Skeletal muscle satellite cell (primary cell): ENCODE measurements at regions not wholly inside any gene's neighbourhood (a gene's known extent, or its start where the extent isn't known, plus 50 kb on each side); places are given as distances from the start of the nearest gene placed in this dataset.

Experiments
- H3K27me3 ChIP-seq: 2 replicates; pipeline ENCODE4 v1.7.0; 2013; ENCODE audit warnings: low read length; ENCODE audit not compliant: control insufficient read depth, insufficient read depth
- H3K36me3 ChIP-seq: 2 replicates; pipeline ENCODE4 v1.7.0; 2013; ENCODE audit warnings: mild to moderate bottlenecking, control low read depth, low read length; ENCODE audit not compliant: insufficient read depth
- H3K4me1 ChIP-seq: 2 replicates; pipeline ENCODE4 v1.7.0; 2013; ENCODE audit warnings: low read length; ENCODE audit not compliant: control insufficient read depth, insufficient read depth
- H3K4me2 ChIP-seq: 2 replicates; pipeline ENCODE4 v1.7.0; 2013; ENCODE audit warnings: mild to moderate bottlenecking, low read length
- H3K4me3 ChIP-seq: 2 replicates; pipeline ENCODE4 v1.7.0; 2013; ENCODE audit warnings: low read length
- H3K9ac ChIP-seq: 2 replicates; pipeline ENCODE4 v1.7.0; 2013; ENCODE audit warnings: mild to moderate bottlenecking, low read depth, low read length, moderate library complexity
- H3K9me3 ChIP-seq: replicated peaks from 2 replicates; pipeline ENCODE4 v1.7.0; 2013; ENCODE audit warnings: mild to moderate bottlenecking, control low read depth, low read length

- H3K9ac ChIP-seq, result no peak overlapping the region
Measured at GRCh38 chr2:120497261-120497977, 151.5 kb downstream of the INHBB start.

GRCh38 chr2:120498121-120498520 is 152.2 kb downstream of the INHBB start:
- H3K9me3 ChIP-seq, result no peaks in the 10 kb centered on the region
- no peaks in the 10 kb centered on the region for H3K4me1 ChIP-seq
- H3K36me3 ChIP-seq, result no peaks in the 10 kb centered on the region
- no peak overlapping the region for H3K9ac ChIP-seq
- peaks cover 25% of the 10 kb centered on the region for H3K27me3 ChIP-seq
- H3K4me3 ChIP-seq, result no peak overlapping the region
- H3K4me2 ChIP-seq, result no peak overlapping the region

More at GRCh38 chr2:120497261-120497977, 151.5 kb downstream of the INHBB start:
- H3K4me3 ChIP-seq, result no peak overlapping the region
- no peaks in the 10 kb centered on the region for H3K9me3 ChIP-seq
- no peaks in the 10 kb centered on the region for H3K36me3 ChIP-seq
- no peak overlapping the region for H3K4me2 ChIP-seq
- no peaks in the 10 kb centered on the region for H3K4me1 ChIP-seq
- H3K27me3 ChIP-seq, result peaks cover 25% of the 10 kb centered on the region

- H3K27me3 ChIP-seq, result peaks cover 25% of the 10 kb centered on the region
- no peaks in the 10 kb centered on the region for H3K36me3 ChIP-seq
- H3K9me3 ChIP-seq, result no peaks in the 10 kb centered on the region
- H3K9ac ChIP-seq, result no peak overlapping the region
- H3K4me1 ChIP-seq, result peaks cover 1% of the 10 kb centered on the region
- no peak overlapping the region for H3K4me3 ChIP-seq
- no peak overlapping the region for H3K4me2 ChIP-seq
Measured at GRCh38 chr2:120498576-120499394, 152.8 kb downstream of the INHBB start.

- Histone ChIP-seq H3K36me3 (no peaks in the 10 kb centered on the region), H3K4me2 (no peak overlapping the region), H3K9me3 (no peaks in the 10 kb centered on the region), H3K9ac (no peak overlapping the region), H3K4me3 (no peak overlapping the region), H3K27me3 (peaks cover 25% of the 10 kb centered on the region), H3K4me1 (peaks cover 10% of the 10 kb centered on the region)
Measured at GRCh38 chr2:120499784-120500495, 154.0 kb downstream of the INHBB start.

- Histone ChIP-seq H3K36me3 (no peaks in the 10 kb centered on the region), H3K9ac (no peak overlapping the region), H3K4me3 (no peak overlapping the region), H3K9me3 (no peaks in the 10 kb centered on the region), H3K27me3 (peaks cover 25% of the 10 kb centered on the region), H3K4me1 (peaks cover 10% of the 10 kb centered on the region), H3K4me2 (no peak overlapping the region)
Measured at GRCh38 chr2:120501591-120501990, 155.7 kb downstream of the INHBB start.

GRCh38 chr2:120502357-120502756 is 156.4 kb downstream of the INHBB start:
- H3K9ac ChIP-seq, result no peak overlapping the region
- no peak overlapping the region for H3K4me3 ChIP-seq
- H3K4me1 ChIP-seq, result peaks cover 10% of the 10 kb centered on the region
- H3K4me2 ChIP-seq, result no peak overlapping the region
- H3K27me3 ChIP-seq, result peaks cover 26% of the 10 kb centered on the region
- no peaks in the 10 kb centered on the region for H3K36me3 ChIP-seq
- no peaks in the 10 kb centered on the region for H3K9me3 ChIP-seq

- H3K36me3 ChIP-seq, result no peaks in the 10 kb centered on the region
- peaks cover 24% of the 10 kb centered on the region for H3K27me3 ChIP-seq
- no peak overlapping the region for H3K4me3 ChIP-seq
- H3K4me1 ChIP-seq, result peaks cover 10% of the 10 kb centered on the region
- no peak overlapping the region for H3K9ac ChIP-seq
- no peaks in the 10 kb centered on the region for H3K9me3 ChIP-seq
- no peak overlapping the region for H3K4me2 ChIP-seq
Measured at GRCh38 chr2:120502761-120503160, 156.8 kb downstream of the INHBB start.

- H3K36me3 ChIP-seq, result no peaks in the 10 kb centered on the region
- H3K4me3 ChIP-seq, result no peak overlapping the region
- peaks cover 10% of the 10 kb centered on the region for H3K4me1 ChIP-seq
- H3K9ac ChIP-seq, result no peak overlapping the region
- H3K27me3 ChIP-seq, result peaks cover 24% of the 10 kb centered on the region
- no peak overlapping the region for H3K4me2 ChIP-seq
- no peaks in the 10 kb centered on the region for H3K9me3 ChIP-seq
Measured at GRCh38 chr2:120503206-120503792, 157.4 kb downstream of the INHBB start.

GRCh38 chr2:120503793-120504571 is 158.0 kb downstream of the INHBB start:
- Histone ChIP-seq H3K4me2 (no peak overlapping the region), H3K9me3 (no peaks in the 10 kb centered on the region), H3K4me1 (peaks cover 17% of the 10 kb centered on the region), H3K36me3 (no peaks in the 10 kb centered on the region), H3K27me3 (peaks cover 24% of the 10 kb centered on the region), H3K9ac (no peak overlapping the region), H3K4me3 (no peak overlapping the region)

- peaks cover 23% of the 10 kb centered on the region for H3K4me1 ChIP-seq
- no peaks in the 10 kb centered on the region for H3K36me3 ChIP-seq
- H3K4me2 ChIP-seq, result no peak overlapping the region
- H3K9me3 ChIP-seq, result no peaks in the 10 kb centered on the region
- peaks cover 17% of the 10 kb centered on the region for H3K27me3 ChIP-seq
- H3K4me3 ChIP-seq, result no peak overlapping the region
- no peak overlapping the region for H3K9ac ChIP-seq
Measured at GRCh38 chr2:120504936-120505705, 159.2 kb downstream of the INHBB start.
